HEK293T (cell line): ENCODE measurements at regions not wholly inside any gene's neighbourhood (a gene's known extent, or its start where the extent isn't known, plus 50 kb on each side); places are given as distances from the start of the nearest gene placed in this dataset.

Experiments
- CTCF ChIA-PET: fragments of 350-600 bp; formaldehyde crosslinking; extraction: SDS; loops from one replicate; lab custom pipeline; 2021; ENCODE audit warnings: antibody characterized with exemption, inconsistent platforms; lab: Yijun Ruan, JAX
- POLR2A ChIA-PET: fragments of 350-600 bp; formaldehyde crosslinking; extraction: SDS; loops from one replicate; lab custom pipeline; 2020; ENCODE audit warnings: antibody characterized with exemption, inconsistent platforms; lab: Yijun Ruan, JAX
- DNase-seq: peaks from one replicate; pipeline ENCODE4 v3.0.0; 2012; ENCODE audit warnings: mixed read lengths; ENCODE audit errors: extremely low spot score
- ARNT ChIP-seq: fragments of 450-650 bp; IDR thresholded peaks from 2 replicates; pipeline ENCODE4 v1.6.1; 2017; ENCODE audit warnings: mild to moderate bottlenecking
- BHLHE40 ChIP-seq: fragments of 450-650 bp; IDR thresholded peaks from 2 replicates; pipeline ENCODE4 v1.6.1; 2016; ENCODE audit warnings: mild to moderate bottlenecking, moderate library complexity, borderline replicate concordance
- CTBP1 ChIP-seq: fragments of 450-650 bp; IDR thresholded peaks from 2 replicates; pipeline ENCODE4 v1.6.1; 2016; ENCODE audit warnings: borderline replicate concordance
- ELF4 ChIP-seq: fragments of 450-650 bp; IDR thresholded peaks from 2 replicates; pipeline ENCODE4 v1.6.1; 2017; ENCODE audit warnings: antibody characterized with exemption
- FOXA1 ChIP-seq: fragments of 450-650 bp; IDR thresholded peaks from 2 replicates; pipeline ENCODE4 v1.6.1; 2016; ENCODE audit warnings: mild to moderate bottlenecking
- FOXK2 ChIP-seq: fragments of 450-650 bp; IDR thresholded peaks from 2 replicates; pipeline ENCODE4 v1.6.1; 2016; ENCODE audit warnings: mild to moderate bottlenecking
- FOXM1 ChIP-seq: fragments of 450-650 bp; IDR thresholded peaks from 2 replicates; pipeline ENCODE4 v1.6.1; 2017; ENCODE audit warnings: mild to moderate bottlenecking, borderline replicate concordance
- HDGF ChIP-seq: fragments of 450-650 bp; IDR thresholded peaks from 2 replicates; pipeline ENCODE4 v1.6.1; 2017; ENCODE audit warnings: antibody characterized with exemption, borderline replicate concordance
- L3MBTL2 ChIP-seq: fragments of 450-650 bp; conservative IDR thresholded peaks from 2 replicates; pipeline ENCODE4 v1.6.1; 2016; ENCODE audit warnings: mild to moderate bottlenecking
- LEF1 ChIP-seq: fragments of 450-650 bp; IDR thresholded peaks from 2 replicates; pipeline ENCODE4 v1.6.1; 2017; ENCODE audit warnings: mild to moderate bottlenecking, borderline replicate concordance
- NFRKB ChIP-seq: fragments of 450-650 bp; IDR thresholded peaks from 2 replicates; pipeline ENCODE4 v1.6.1; 2016; ENCODE audit warnings: mild to moderate bottlenecking, moderate library complexity
- PKNOX1 ChIP-seq: fragments of 450-650 bp; IDR thresholded peaks from 2 replicates; pipeline ENCODE4 v1.6.1; 2016
- SP1 ChIP-seq: fragments of 450-650 bp; IDR thresholded peaks from 2 replicates; pipeline ENCODE4 v1.6.1; 2017
- SUZ12 ChIP-seq: fragments of 450-650 bp; IDR thresholded peaks from 2 replicates; pipeline ENCODE4 v1.6.1; 2016; ENCODE audit warnings: mild to moderate bottlenecking
- TARDBP ChIP-seq: fragments of 450-650 bp; IDR thresholded peaks from 2 replicates; pipeline ENCODE4 v1.6.1; 2016
- ZNF384 ChIP-seq: fragments of 450-650 bp; IDR thresholded peaks from 2 replicates; pipeline ENCODE4 v1.6.1; 2016

DNA sequence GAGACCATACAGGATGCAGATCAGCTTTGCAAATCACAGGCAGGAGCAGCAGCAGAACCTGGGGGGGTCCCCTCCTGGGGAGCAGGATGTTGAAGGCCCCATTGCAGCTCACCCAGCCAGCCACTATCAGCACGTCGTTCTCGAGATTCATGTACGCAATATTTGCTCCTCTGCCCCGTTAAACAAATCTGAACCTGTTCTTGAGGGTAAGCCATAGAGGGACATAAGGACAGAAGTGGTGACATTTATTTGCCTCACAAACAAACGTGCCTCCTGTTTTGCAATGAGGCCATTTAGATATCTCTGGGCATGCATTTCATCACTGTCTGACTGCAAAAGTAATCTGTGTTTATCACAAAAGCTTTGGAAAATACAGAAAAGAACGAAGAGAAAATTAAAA is 87.3 kb upstream of the BAIAP2L1 start:
- POLR2A ChIA-PET, result no interaction called here
- CTCF ChIA-PET, result no interaction called here
- TF ChIP-seq CTBP1 (no peak), LEF1 (no peak), SUZ12 (no peak), HDGF (no peak), BHLHE40 (no peak), FOXA1 (no peak), L3MBTL2 (no peak), PKNOX1 (no peak), ARNT (no peak), SP1 (no peak)
- no peak for DNase-seq

DNA sequence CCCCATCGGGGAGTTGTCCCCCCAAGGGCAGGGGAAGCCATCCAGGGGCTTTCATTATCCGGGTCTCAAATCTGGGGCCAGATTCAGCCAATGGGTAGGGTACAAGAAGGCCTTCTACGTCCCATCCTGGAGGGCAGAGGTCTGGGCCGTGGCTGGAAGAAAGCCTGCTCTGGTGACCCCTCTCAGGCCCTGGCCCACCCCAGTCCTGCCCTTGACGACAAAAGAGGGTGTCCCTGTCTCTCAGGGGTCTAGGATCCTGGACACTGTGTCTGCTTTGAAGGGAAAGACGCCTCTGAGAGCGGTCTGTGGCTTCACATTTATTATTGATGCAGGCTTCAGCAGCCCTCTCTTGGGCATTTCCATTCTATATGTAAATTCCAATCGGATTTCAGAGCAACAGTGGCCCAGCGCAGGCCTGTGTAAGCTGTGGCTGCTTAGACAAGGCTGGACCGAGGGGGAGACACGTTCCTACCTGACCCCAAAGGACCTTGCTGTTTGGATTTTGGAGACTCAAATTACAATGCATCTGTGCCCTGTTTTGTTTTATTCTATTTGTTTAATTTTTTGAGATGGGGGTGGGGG is 83.2 kb upstream of the BAIAP2L1 start:
- no peak for TF ChIP-seq PKNOX1
- TF ChIP-seq FOXM1, result no peak
- no peak for TF ChIP-seq L3MBTL2
- no peak for TF ChIP-seq SUZ12
- TF ChIP-seq ARNT, result no peak
- no peak for TF ChIP-seq FOXK2
- no peak for TF ChIP-seq LEF1
- TF ChIP-seq TARDBP, result no peak
- no peak for TF ChIP-seq HDGF
- no peak for TF ChIP-seq SP1
- TF ChIP-seq NFRKB, result no peak
- no peak for TF ChIP-seq BHLHE40
- TF ChIP-seq ZNF384, result no peak
- TF ChIP-seq ELF4, result no peak
- DNase-seq, result no peak
- ChIA-PET CTCF (no interaction called here), POLR2A (no interaction called here)

DNA sequence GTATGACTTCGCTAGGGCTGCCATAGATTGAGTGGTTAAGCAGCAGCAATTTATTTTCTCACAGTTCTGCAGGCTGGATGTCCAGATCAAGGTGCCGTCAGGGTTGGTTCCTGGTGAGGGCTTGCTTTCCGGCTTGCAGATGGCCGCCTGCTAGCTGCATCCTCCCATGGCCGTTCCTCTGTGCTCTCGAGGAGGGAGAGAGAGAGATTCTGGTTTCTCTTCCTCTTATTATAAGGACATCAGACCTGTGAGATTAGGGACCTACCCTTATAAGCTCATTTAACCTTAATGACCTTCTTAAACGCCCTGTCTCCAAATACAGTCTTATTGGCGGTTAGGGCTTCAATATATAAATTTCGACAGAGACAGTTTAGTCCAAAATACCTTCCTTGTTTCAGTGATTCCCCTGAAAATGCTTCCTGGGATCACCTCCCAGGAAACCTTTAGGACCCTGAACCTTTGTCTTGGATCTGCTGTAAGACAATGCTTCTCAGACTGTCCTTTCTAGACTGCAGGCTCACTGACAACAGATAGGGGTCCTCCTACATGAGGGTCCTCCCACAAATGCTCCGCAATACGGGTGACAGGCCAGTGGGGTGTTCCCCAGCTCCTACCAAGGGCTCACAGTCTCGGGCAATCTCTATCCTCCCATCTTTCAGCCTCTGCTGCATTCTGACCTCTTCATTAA is 82.5 kb upstream of the BAIAP2L1 start:
- TF ChIP-seq SUZ12 (no peak), TARDBP (no peak), CTBP1 (no peak), ARNT (no peak), BHLHE40 (no peak), ELF4 (no peak)
- CTCF ChIA-PET, result no interaction called here
- POLR2A ChIA-PET, result no interaction called here
- DNase-seq, result no peak

- ChIA-PET CTCF (interaction anchor here (0.5 kb wide), 1 partner anchor 1566 kb away, joined by 3 read pairs; no protein-coding TSS in a partner anchor), POLR2A (no interaction called here)
- no peak for TF ChIP-seq ZNF384
- TF ChIP-seq LEF1, result no peak
- TF ChIP-seq BHLHE40, result no peak
- no peak for TF ChIP-seq ARNT
- no peak for TF ChIP-seq TARDBP
- TF ChIP-seq NFRKB, result no peak
- no peak for TF ChIP-seq HDGF
- TF ChIP-seq SUZ12, result no peak
- TF ChIP-seq SP1, result no peak
- TF ChIP-seq FOXM1, result no peak
- no peak for TF ChIP-seq FOXK2
- TF ChIP-seq PKNOX1, result no peak
- no peak for DNase-seq
These were observed 78.4 kb upstream of the BAIAP2L1 start for GRCh38 chr7:98479318-98479717.

- DNase-seq, result no peak
- TF ChIP-seq ZNF384 (no peak), TARDBP (no peak), SP1 (no peak), LEF1 (no peak), CTBP1 (no peak), FOXM1 (no peak), PKNOX1 (no peak), SUZ12 (no peak), L3MBTL2 (no peak), FOXA1 (no peak), BHLHE40 (no peak), ARNT (no peak), NFRKB (no peak), ELF4 (no peak), FOXK2 (no peak), HDGF (no peak)
- ChIA-PET CTCF (no interaction called here), POLR2A (no interaction called here)
These were observed 74.5 kb upstream of the BAIAP2L1 start for GRCh38 chr7:98475352-98475751.
